Adrenal gland (tissue), 5 donors: ENCODE measurements at regions not wholly inside any gene's neighbourhood (a gene's known extent, or its start where the extent isn't known, plus 50 kb on each side); places are given as distances from the start of the nearest gene placed in this dataset.

Experiments used
- CTCF ChIP-seq, 6 experiments: fragments of 450-650 bp in 4 of 6; fragments of 200-600 bp in 2 of 6; sonication (generic) in 1 of 6; IDR thresholded peaks; 1 replicate in 5 of 6; 2 replicates in 1 of 6; pipeline versions ENCODE4 v1.5.1 to v1.8.0; 2016 to 2021; ENCODE audit warnings: antibody characterized with exemption in 6 of 6, mild to moderate bottlenecking in 2 of 6, moderate library complexity in 1 of 6
- POLR2A ChIP-seq, 2 donors: fragments of 450-650 bp; IDR thresholded peaks; one replicate each; pipeline ENCODE4 v1.6.1; 2017; ENCODE audit warnings: antibody characterized with exemption in 2 of 2, mild to moderate bottlenecking in 2 of 2, moderate library complexity in 1 of 2
- donor health status: DM: no; HTN: no; CAD: no.

GRCh38 chr2:203586696-203587095 is 51.6 kb upstream of the RAPH1 start:
- TF ChIP-seq CTCF (IDR thresholded peaks at IDR 0.05) (no peak), POLR2A (IDR thresholded peaks at IDR 0.05) (no peak)
